Keratinocyte (primary cell): ENCODE measurements at regions not wholly inside any gene's neighbourhood (a gene's known extent, or its start where the extent isn't known, plus 50 kb on each side); places are given as distances from the start of the nearest gene placed in this dataset.

Source experiments
- DNase-seq: peaks from one replicate; pipeline ENCODE4 v3.0.0-alpha.2; 2011; ENCODE audit warnings: low read depth, missing footprints, low spot score
- FAIRE-seq: peaks from 2 replicates; lab custom pipeline; 2011; peaks lifted over from hg19 to GRCh38; lab: Jason Lieb, UNC
- H2AFZ ChIP-seq: 2 replicates; pipeline ENCODE4 v1.6.0; 2012; ENCODE audit warnings: low read length, control low read depth, inconsistent platforms; ENCODE audit not compliant: control insufficient read depth
- H3K27ac ChIP-seq: 2 replicates; pipeline ENCODE4 v1.5.1; 2011; ENCODE audit warnings: low read length; ENCODE audit not compliant: control insufficient read depth, insufficient read depth
- H3K27me3 ChIP-seq: 3 replicates; pipeline ENCODE4 v1.6.0; 2011; ENCODE audit warnings: low read length; ENCODE audit not compliant: control insufficient read depth, insufficient read depth; ENCODE audit errors: extremely low read depth
- H3K36me3 ChIP-seq, 2 experiments: 2 replicates in 1 of 2; 3 replicates in 1 of 2; pipeline ENCODE4 v1.5.1; 2011; ENCODE audit warnings: low read length in 2 of 2, mild to moderate bottlenecking in 1 of 2; ENCODE audit not compliant: control insufficient read depth in 2 of 2, insufficient read depth in 2 of 2; ENCODE audit errors: extremely low read depth in 1 of 2
- H3K4me1 ChIP-seq: 3 replicates; pipeline ENCODE4 v1.5.1; 2011; ENCODE audit warnings: low read length; ENCODE audit not compliant: control insufficient read depth, insufficient read depth; ENCODE audit errors: extremely low read depth
- H3K4me2 ChIP-seq: 3 replicates; pipeline ENCODE4 v1.6.0; 2011; ENCODE audit warnings: low read depth, low read length; ENCODE audit not compliant: control insufficient read depth, insufficient read depth; ENCODE audit errors: extremely low read depth
- H3K4me3 ChIP-seq, 3 experiments: fragments of 200-600 bp in 1 of 3; sonication (generic) in 1 of 3; 2 replicates in 2 of 3; 3 replicates in 1 of 3; pipeline ENCODE4 v1.5.1; 2011 to 2016; ENCODE audit warnings: low read length in 3 of 3, mild to moderate bottlenecking in 3 of 3, control low read depth in 2 of 3, inconsistent platforms in 1 of 3, low read depth in 1 of 3, mixed read lengths in 1 of 3, mixed run types in 1 of 3, moderate library complexity in 1 of 3; ENCODE audit not compliant: control insufficient read depth in 2 of 3, insufficient read depth in 2 of 3; ENCODE audit errors: extremely low read depth in 1 of 3
- H3K79me2 ChIP-seq: 2 replicates; pipeline ENCODE4 v1.6.0; 2012; ENCODE audit warnings: low read length; ENCODE audit not compliant: control insufficient read depth, insufficient read depth
- H3K9ac ChIP-seq: 3 replicates; pipeline ENCODE4 v1.6.0; 2011; ENCODE audit warnings: low read length; ENCODE audit not compliant: control insufficient read depth, insufficient read depth; ENCODE audit errors: extremely low read depth
- H3K9me1 ChIP-seq: 3 replicates; pipeline ENCODE4 v1.6.0; 2011; ENCODE audit warnings: low read length; ENCODE audit not compliant: control insufficient read depth, insufficient read depth; ENCODE audit errors: extremely low read depth
- H3K9me3 ChIP-seq: 2 replicates; pipeline ENCODE4 v1.5.1; 2012; ENCODE audit warnings: low read depth, low read length; ENCODE audit not compliant: control insufficient read depth
- H4K20me1 ChIP-seq: 3 replicates; pipeline ENCODE4 v1.6.0; 2011; ENCODE audit warnings: low read length; ENCODE audit not compliant: control insufficient read depth, insufficient read depth; ENCODE audit errors: extremely low read depth
- CTCF ChIP-seq, 3 experiments: IDR thresholded peaks in 1 of 3; conservative IDR thresholded peaks in 1 of 3; optimal IDR thresholded peaks in 1 of 3; 2 replicates in 2 of 3; 3 replicates in 1 of 3; pipeline versions ENCODE3 to v1.5.1; 2011; ENCODE audit warnings: low read length in 3 of 3, mild to moderate bottlenecking in 3 of 3, moderate library complexity in 2 of 3, control low read depth in 1 of 3, inconsistent platforms in 1 of 3; ENCODE audit not compliant: insufficient read depth in 2 of 3; ENCODE audit errors: extremely low read depth in 1 of 3
- EZH2 ChIP-seq: IDR thresholded peaks from one replicate; pipeline ENCODE4 v1.6.1; 2012; ENCODE audit warnings: inconsistent platforms, mild to moderate bottlenecking, low read length, moderate library complexity
- dilution Hi-C: fragments of 300-500 bp; cut with MboI; formaldehyde crosslinking; loops from one replicate; pipeline ENCODE4 v1.7.0; 2020; ENCODE audit warnings: low sequenced_read_pairs; ENCODE audit not compliant: extremely low pct_ligation_motif_present

GRCh38 chr16:72426386-72426785 lies 254.4 kb upstream of the PMFBP1 start:
- Histone ChIP-seq H3K27me3 (no peaks in the 10 kb centered on the region), H3K27ac (no peak overlapping the region), H3K79me2 (no peaks in the 10 kb centered on the region), H3K4me1 (no peaks in the 10 kb centered on the region), H3K9me1 (no peaks in the 10 kb centered on the region), H3K36me3 (no peaks in the 10 kb centered on the region), H3K4me2 (no peak overlapping the region), H2AFZ (no peak overlapping the region), H3K4me3 (no peak overlapping the region), H3K9me3 (no peaks in the 10 kb centered on the region), H4K20me1 (no peaks in the 10 kb centered on the region), H3K9ac (no peak overlapping the region)
- TF ChIP-seq EZH2 (no peak), CTCF (optimal IDR thresholded peaks at IDR 0.05 in 1 of 3, IDR thresholded peaks at IDR 0.05 in 1 of 3, conservative IDR thresholded peaks at IDR 0.05 in 1 of 3; ENCODE audit: extremely low read depth in 1 of 3, insufficient read depth in 2 of 3, low read length in 3 of 3) (no peak)
- FAIRE-seq: no peak
- dilution Hi-C loops: no loop called here
- DNase-seq: no peak

- Histone ChIP-seq H3K36me3 (no peaks in the 10 kb centered on the region), H3K79me2 (no peaks in the 10 kb centered on the region), H3K27me3 (no peaks in the 10 kb centered on the region), H3K4me2 (no peak overlapping the region), H2AFZ (no peak overlapping the region), H3K9ac (no peak overlapping the region), H3K27ac (no peak overlapping the region), H3K9me1 (no peaks in the 10 kb centered on the region), H3K4me1 (no peaks in the 10 kb centered on the region), H3K9me3 (no peaks in the 10 kb centered on the region), H4K20me1 (no peaks in the 10 kb centered on the region), H3K4me3 (no peak overlapping the region)
- no peak for DNase-seq
- dilution Hi-C loops: no loop called here
- FAIRE-seq: no peak
- TF ChIP-seq CTCF (optimal IDR thresholded peaks at IDR 0.05 in 1 of 3, IDR thresholded peaks at IDR 0.05 in 1 of 3, conservative IDR thresholded peaks at IDR 0.05 in 1 of 3; ENCODE audit: extremely low read depth in 1 of 3, insufficient read depth in 2 of 3, low read length in 3 of 3) (no peak), EZH2 (no peak)
Observed at GRCh38 chr16:72425571-72426341, 253.8 kb upstream of the PMFBP1 start.
